Activated CD4-positive, alpha-beta T cell treated with anti-CD3 and anti-CD28 coated beads, Interleukin-2, Interleukin-4, amounts not matched to agents 100 ng/mL and 50 ng/mL, durations not matched to agents 16 hours and 8 hours (primary cell): ENCODE measurements at regions not wholly inside any gene's neighbourhood (a gene's known extent, or its start where the extent isn't known, plus 50 kb on each side); places are given as distances from the start of the nearest gene placed in this dataset.
"Not testable (repeated sequence)": the region's sequence is repeated elsewhere in the genome, so short reads cannot be mapped to it uniquely, and the experiment has no call there.

Experiments
- DNase-seq: peaks from one replicate; pipeline ENCODE4 v3.0.0-alpha.2; 2020; ENCODE audit warnings: low spot score

- DNase-seq, result no peak
These were observed 231.3 kb upstream of the KCNMB2 start for GRCh38 chr3:178304758-178305467.

- DNase-seq, result no peak
These were observed 229.7 kb upstream of the KCNMB2 start for GRCh38 chr3:178306432-178307115.

GRCh38 chr3:178308771-178309170 lies 227.5 kb upstream of the KCNMB2 start:
- no peak for DNase-seq

GRCh38 chr3:178310949-178311348 lies 225.3 kb upstream of the KCNMB2 start:
- no peak for DNase-seq

GRCh38 chr3:178313716-178314115 lies 222.5 kb upstream of the KCNMB2 start:
- no peak for DNase-seq

GRCh38 chr3:178318340-178318739 lies 217.9 kb upstream of the KCNMB2 start:
- no peak for DNase-seq

- DNase-seq, result no peak
These were observed 217.1 kb upstream of the KCNMB2 start for GRCh38 chr3:178318941-178319816.

- no peak for DNase-seq
These were observed 215.5 kb upstream of the KCNMB2 start for GRCh38 chr3:178320456-178321351.

GRCh38 chr3:178324356-178324755 lies 211.9 kb upstream of the KCNMB2 start:
- DNase-seq, result no peak

- no peak for DNase-seq
These were observed 210.9 kb upstream of the KCNMB2 start for GRCh38 chr3:178325330-178325729.

- no peak for DNase-seq
These were observed 206.3 kb upstream of the KCNMB2 start for GRCh38 chr3:178329936-178330335.

- DNase-seq, result no peak
These were observed 202.0 kb upstream of the KCNMB2 start for GRCh38 chr3:178334239-178334638.

GRCh38 chr3:178336336-178336735 lies 199.9 kb upstream of the KCNMB2 start:
- DNase-seq, result peak; percentile 25

- no peak for DNase-seq
These were observed 195.7 kb upstream of the KCNMB2 start for GRCh38 chr3:178340506-178340905.

GRCh38 chr3:178341636-178342035 lies 194.6 kb upstream of the KCNMB2 start:
- DNase-seq, result no peak

- DNase-seq, result no peak
These were observed 194.1 kb upstream of the KCNMB2 start for GRCh38 chr3:178342111-178342510.

- no peak for DNase-seq
These were observed 192.7 kb upstream of the KCNMB2 start for GRCh38 chr3:178343433-178344038.

GRCh38 chr3:178345944-178346343 lies 190.3 kb upstream of the KCNMB2 start:
- no peak for DNase-seq

GRCh38 chr3:178348561-178349217 lies 187.5 kb upstream of the KCNMB2 start:
- not testable (repeated sequence) for DNase-seq

GRCh38 chr3:178349218-178349596 lies 187.0 kb upstream of the KCNMB2 start:
- not testable (repeated sequence) for DNase-seq

GRCh38 chr3:178350763-178351162 lies 185.5 kb upstream of the KCNMB2 start:
- no peak for DNase-seq
